A673 (cell line): ENCODE measurements at regions not wholly inside any gene's neighbourhood (a gene's known extent, or its start where the extent isn't known, plus 50 kb on each side); places are given as distances from the start of the nearest gene placed in this dataset.

Experiments used
- CTCF ChIP-seq: fragments of 300-800, 200-600 bp; sonication (generic); conservative IDR thresholded peaks from 2 replicates; pipeline ENCODE4 v1.5.1; 2017; ENCODE audit warnings: low read depth, mild to moderate bottlenecking, antibody characterized with exemption, low read length, moderate library complexity, mixed read lengths
- EZH2 ChIP-seq: fragments of 200-600 bp; sonication (generic); IDR thresholded peaks from 2 replicates; pipeline ENCODE4 v1.6.1; 2017; ENCODE audit warnings: borderline replicate concordance, low read depth, mild to moderate bottlenecking, mixed read lengths, antibody characterized with exemption, low read length; ENCODE audit not compliant: poor library complexity, severe bottlenecking

DNA sequence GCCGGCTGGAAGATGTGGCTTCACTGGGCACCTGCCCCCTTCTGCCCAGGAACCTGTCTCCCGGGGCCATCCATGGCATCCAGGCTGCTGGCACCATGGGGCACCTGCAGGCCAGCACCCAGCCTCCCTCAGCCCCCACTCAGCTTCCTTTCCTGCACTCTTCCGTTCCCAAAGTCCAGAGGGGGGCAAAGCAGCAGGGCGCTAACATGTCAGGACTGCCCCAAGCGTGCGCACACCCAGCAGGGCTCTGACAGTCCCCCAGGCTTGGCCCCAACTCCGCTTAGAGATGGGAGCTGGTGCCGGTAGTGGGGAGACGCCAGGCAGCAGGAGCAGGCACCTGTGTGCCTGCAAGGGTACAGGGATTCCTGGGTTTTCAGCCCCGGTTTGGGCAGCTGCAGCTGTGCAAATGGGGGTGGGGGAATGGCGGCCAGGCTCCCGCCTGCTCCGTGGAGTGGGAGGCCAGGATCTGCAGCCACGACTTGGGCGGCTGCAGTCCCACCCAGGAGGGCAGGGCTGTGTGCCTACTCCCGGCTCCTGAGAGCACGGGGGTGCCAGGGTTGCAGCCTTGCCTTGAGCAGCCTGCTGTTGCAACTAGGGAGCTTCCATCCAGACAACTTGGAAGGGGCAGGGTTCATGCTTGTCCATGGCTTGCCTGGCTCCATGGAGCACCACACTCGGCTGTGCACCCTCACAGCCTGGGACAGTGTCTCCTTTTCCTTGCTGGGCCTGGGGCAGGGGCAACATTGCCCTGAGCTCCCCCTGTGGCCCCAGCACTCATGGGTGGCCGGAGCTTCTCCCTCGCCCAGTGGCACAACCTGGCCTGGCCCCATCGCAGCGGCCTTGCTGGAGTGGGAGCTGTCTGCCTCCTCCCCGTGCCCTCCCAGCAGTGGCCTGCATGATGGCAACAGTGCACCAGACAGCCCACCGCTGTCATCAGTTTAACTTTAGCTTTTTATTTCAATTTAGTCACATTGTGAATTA is 561.1 kb downstream of the MTRR start:
- no peak for TF ChIP-seq CTCF
- TF ChIP-seq EZH2, result no peak
